ENCODE measurements at regions not wholly inside any gene's neighbourhood (a gene's known extent, or its start where the extent isn't known, plus 50 kb on each side); places are given as distances from the start of the nearest gene placed in this dataset.

DNA sequence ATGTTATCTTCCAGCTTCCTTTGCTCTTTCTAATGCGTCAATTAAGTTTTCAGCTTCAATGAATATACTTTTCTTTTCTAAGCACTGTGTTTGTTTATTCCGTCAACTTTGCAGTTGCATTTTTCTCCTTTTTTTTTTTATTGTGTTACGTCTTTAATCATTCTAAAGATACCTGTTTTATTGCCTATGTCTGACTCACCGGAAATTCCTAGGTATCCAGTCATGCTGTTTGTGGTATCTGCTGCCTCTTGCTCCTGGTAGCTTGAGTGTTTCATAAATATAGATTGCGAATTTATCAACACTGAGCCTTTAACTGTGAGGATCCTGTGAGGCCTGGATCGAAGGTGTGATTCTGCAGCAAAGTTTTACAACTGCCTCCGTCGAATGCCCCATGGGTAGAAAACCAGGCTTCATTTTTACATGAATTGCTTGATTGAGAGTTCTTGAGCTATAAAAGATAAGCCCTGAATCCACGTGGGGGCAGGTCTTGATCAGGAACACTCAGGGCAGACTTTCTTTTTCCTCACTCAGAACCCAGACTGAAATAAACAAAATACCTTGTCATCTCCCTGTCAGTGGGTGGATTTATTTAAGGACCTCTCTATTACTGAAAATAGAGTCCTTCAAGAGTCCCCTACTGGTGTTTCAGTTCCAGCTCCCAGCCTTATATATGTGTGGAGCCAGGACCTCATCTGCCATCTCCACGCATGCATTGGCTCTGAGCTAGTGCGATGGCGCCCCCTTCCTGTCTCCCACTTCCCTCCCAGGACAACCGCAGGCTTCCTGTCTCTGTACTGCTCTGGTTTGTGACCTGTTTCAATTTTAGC, 60.1 kb upstream of the LRRC1 start (continued):
- TF ChIP-seq, protein P1, sequence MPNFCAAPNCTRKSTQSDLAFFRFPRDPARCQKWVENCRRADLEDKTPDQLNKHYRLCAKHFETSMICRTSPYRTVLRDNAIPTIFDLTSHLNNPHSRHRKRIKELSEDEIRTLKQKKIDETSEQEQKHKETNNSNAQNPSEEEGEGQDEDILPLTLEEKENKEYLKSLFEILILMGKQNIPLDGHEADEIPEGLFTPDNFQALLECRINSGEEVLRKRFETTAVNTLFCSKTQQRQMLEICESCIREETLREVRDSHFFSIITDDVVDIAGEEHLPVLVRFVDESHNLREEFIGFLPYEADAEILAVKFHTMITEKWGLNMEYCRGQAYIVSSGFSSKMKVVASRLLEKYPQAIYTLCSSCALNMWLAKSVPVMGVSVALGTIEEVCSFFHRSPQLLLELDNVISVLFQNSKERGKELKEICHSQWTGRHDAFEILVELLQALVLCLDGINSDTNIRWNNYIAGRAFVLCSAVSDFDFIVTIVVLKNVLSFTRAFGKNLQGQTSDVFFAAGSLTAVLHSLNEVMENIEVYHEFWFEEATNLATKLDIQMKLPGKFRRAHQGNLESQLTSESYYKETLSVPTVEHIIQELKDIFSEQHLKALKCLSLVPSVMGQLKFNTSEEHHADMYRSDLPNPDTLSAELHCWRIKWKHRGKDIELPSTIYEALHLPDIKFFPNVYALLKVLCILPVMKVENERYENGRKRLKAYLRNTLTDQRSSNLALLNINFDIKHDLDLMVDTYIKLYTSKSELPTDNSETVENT (CRISPR knock-in tag; IDR thresholded peaks at IDR 0.05), result no peak
- TF ChIP-seq, protein P2, sequence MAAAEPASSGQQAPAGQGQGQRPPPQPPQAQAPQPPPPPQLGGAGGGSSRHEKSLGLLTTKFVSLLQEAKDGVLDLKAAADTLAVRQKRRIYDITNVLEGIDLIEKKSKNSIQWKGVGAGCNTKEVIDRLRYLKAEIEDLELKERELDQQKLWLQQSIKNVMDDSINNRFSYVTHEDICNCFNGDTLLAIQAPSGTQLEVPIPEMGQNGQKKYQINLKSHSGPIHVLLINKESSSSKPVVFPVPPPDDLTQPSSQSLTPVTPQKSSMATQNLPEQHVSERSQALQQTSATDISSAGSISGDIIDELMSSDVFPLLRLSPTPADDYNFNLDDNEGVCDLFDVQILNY (CRISPR knock-in tag; IDR thresholded peaks at IDR 0.05), result no peak
- TF ChIP-seq MXI1 (IDR thresholded peaks at IDR 0.05; ENCODE audit: low read depth, low read length), result no peak
- TF ChIP-seq HDAC2 (IDR thresholded peaks at IDR 0.05), result no peak
- no peak for TF ChIP-seq TCF15 (CRISPR knock-in tag; IDR thresholded peaks at IDR 0.05)
- no peak for TF ChIP-seq SNRNP70 (optimal IDR thresholded peaks at IDR 0.05; ENCODE audit: low read depth, low read length)
- TF ChIP-seq, protein P3, sequence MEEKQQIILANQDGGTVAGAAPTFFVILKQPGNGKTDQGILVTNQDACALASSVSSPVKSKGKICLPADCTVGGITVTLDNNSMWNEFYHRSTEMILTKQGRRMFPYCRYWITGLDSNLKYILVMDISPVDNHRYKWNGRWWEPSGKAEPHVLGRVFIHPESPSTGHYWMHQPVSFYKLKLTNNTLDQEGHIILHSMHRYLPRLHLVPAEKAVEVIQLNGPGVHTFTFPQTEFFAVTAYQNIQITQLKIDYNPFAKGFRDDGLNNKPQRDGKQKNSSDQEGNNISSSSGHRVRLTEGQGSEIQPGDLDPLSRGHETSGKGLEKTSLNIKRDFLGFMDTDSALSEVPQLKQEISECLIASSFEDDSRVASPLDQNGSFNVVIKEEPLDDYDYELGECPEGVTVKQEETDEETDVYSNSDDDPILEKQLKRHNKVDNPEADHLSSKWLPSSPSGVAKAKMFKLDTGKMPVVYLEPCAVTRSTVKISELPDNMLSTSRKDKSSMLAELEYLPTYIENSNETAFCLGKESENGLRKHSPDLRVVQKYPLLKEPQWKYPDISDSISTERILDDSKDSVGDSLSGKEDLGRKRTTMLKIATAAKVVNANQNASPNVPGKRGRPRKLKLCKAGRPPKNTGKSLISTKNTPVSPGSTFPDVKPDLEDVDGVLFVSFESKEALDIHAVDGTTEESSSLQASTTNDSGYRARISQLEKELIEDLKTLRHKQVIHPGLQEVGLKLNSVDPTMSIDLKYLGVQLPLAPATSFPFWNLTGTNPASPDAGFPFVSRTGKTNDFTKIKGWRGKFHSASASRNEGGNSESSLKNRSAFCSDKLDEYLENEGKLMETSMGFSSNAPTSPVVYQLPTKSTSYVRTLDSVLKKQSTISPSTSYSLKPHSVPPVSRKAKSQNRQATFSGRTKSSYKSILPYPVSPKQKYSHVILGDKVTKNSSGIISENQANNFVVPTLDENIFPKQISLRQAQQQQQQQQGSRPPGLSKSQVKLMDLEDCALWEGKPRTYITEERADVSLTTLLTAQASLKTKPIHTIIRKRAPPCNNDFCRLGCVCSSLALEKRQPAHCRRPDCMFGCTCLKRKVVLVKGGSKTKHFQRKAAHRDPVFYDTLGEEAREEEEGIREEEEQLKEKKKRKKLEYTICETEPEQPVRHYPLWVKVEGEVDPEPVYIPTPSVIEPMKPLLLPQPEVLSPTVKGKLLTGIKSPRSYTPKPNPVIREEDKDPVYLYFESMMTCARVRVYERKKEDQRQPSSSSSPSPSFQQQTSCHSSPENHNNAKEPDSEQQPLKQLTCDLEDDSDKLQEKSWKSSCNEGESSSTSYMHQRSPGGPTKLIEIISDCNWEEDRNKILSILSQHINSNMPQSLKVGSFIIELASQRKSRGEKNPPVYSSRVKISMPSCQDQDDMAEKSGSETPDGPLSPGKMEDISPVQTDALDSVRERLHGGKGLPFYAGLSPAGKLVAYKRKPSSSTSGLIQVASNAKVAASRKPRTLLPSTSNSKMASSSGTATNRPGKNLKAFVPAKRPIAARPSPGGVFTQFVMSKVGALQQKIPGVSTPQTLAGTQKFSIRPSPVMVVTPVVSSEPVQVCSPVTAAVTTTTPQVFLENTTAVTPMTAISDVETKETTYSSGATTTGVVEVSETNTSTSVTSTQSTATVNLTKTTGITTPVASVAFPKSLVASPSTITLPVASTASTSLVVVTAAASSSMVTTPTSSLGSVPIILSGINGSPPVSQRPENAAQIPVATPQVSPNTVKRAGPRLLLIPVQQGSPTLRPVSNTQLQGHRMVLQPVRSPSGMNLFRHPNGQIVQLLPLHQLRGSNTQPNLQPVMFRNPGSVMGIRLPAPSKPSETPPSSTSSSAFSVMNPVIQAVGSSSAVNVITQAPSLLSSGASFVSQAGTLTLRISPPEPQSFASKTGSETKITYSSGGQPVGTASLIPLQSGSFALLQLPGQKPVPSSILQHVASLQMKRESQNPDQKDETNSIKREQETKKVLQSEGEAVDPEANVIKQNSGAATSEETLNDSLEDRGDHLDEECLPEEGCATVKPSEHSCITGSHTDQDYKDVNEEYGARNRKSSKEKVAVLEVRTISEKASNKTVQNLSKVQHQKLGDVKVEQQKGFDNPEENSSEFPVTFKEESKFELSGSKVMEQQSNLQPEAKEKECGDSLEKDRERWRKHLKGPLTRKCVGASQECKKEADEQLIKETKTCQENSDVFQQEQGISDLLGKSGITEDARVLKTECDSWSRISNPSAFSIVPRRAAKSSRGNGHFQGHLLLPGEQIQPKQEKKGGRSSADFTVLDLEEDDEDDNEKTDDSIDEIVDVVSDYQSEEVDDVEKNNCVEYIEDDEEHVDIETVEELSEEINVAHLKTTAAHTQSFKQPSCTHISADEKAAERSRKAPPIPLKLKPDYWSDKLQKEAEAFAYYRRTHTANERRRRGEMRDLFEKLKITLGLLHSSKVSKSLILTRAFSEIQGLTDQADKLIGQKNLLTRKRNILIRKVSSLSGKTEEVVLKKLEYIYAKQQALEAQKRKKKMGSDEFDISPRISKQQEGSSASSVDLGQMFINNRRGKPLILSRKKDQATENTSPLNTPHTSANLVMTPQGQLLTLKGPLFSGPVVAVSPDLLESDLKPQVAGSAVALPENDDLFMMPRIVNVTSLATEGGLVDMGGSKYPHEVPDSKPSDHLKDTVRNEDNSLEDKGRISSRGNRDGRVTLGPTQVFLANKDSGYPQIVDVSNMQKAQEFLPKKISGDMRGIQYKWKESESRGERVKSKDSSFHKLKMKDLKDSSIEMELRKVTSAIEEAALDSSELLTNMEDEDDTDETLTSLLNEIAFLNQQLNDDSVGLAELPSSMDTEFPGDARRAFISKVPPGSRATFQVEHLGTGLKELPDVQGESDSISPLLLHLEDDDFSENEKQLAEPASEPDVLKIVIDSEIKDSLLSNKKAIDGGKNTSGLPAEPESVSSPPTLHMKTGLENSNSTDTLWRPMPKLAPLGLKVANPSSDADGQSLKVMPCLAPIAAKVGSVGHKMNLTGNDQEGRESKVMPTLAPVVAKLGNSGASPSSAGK (IDR thresholded peaks at IDR 0.05), result no peak
- TF ChIP-seq SMAD3 (CRISPR knock-in tag; conservative IDR thresholded peaks at IDR 0.05), result no peak
- no peak for TF ChIP-seq ZNF57 (CRISPR knock-in tag; IDR thresholded peaks at IDR 0.05)
- no peak for TF ChIP-seq ZBTB17 (CRISPR knock-in tag; IDR thresholded peaks at IDR 0.05)
- TF ChIP-seq NFATC3 (IDR thresholded peaks at IDR 0.05), result no peak
- no peak for TF ChIP-seq RAD51 (IDR thresholded peaks at IDR 0.05; ENCODE audit: borderline replicate concordance, low read depth)

Data from K562 (cell line).